DMS153 (cell line): ENCODE measurements at regions not wholly inside any gene's neighbourhood (a gene's known extent, or its start where the extent isn't known, plus 50 kb on each side); places are given as distances from the start of the nearest gene placed in this dataset.

Experiments
- DNase-seq: peaks from one replicate; lab custom pipeline; 2025; lab: John Stamatoyannopoulos, UW

DNA sequence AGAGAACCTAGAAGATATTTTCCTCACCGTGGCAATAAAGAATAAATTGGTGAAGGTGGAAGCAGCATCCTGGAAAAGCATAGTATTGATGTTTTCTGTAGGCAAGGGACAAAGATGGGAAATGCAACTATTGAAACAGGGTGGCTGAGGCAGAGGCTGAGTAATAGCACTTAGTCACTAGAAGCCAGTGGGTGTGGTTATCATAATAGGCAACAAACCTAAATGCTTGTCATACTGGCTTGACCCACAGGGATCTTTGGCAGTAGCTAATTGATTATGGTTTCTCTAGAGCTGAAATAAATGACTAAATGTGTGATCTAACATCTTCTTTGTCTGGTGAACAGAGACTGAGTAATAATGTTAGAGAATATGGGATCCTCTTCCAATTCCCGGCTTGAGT lies 353.6 kb upstream of the RPS6KA3 start:
- no peak for DNase-seq

GRCh38 chrX:20609916-20610415 lies 343.3 kb upstream of the RPS6KA3 start:
- DNase-seq, result no peak

GRCh38 chrX:20606831-20607230 lies 340.1 kb upstream of the RPS6KA3 start:
- DNase-seq, result no peak

DNA sequence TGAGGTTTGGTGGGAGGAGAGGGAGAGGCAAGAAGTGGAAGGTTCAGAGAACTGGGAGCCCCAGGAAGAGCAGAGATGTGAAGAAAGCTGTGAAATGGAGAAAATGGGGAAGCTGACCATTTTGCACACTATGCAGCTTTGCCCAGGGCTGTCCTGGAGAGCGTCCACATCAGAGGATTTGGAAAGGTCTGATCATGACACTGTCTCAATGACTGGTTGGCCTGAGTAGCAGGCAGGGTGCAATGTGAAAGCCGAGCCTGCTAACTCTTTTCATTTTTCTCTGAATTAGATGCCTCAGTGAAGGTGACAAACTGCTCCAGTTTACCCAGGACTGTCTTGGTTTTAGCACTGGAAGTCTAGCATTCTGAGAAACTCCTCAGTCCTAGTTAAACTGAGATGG lies 330.1 kb upstream of the RPS6KA3 start:
- no peak for DNase-seq

GRCh38 chrX:20595928-20596575 lies 329.3 kb upstream of the RPS6KA3 start:
- no peak for DNase-seq

GRCh38 chrX:20594985-20595384 lies 328.3 kb upstream of the RPS6KA3 start:
- no peak for DNase-seq

GRCh38 chrX:20593836-20594235 lies 327.1 kb upstream of the RPS6KA3 start:
- DNase-seq, result no peak

GRCh38 chrX:20593402-20593801 lies 326.7 kb upstream of the RPS6KA3 start:
- no peak for DNase-seq

DNA sequence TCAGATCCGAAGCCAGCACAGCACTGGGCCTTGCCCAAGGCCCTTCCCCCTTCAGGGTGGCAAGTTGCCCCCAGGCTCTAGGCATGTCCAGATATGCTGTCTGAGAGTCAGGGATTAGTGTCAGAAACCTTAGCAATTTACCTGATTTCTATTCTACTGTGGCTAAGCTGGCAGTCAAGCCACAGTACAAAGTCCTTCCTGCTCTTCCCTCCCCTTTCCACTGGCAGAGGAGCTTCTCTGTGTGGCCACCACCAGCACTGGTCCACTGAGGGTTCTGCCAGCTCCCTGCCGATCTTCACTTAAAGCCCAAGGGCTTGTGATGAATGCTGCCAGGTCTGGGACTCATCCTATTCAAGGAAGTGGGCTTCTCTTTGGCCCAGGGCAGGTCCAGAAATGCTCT lies 324.5 kb upstream of the RPS6KA3 start:
- no peak for DNase-seq

GRCh38 chrX:20585782-20586181 lies 319.1 kb upstream of the RPS6KA3 start:
- DNase-seq, result no peak

GRCh38 chrX:20571611-20572010 lies 304.9 kb upstream of the RPS6KA3 start:
- DNase-seq, result no peak

DNA sequence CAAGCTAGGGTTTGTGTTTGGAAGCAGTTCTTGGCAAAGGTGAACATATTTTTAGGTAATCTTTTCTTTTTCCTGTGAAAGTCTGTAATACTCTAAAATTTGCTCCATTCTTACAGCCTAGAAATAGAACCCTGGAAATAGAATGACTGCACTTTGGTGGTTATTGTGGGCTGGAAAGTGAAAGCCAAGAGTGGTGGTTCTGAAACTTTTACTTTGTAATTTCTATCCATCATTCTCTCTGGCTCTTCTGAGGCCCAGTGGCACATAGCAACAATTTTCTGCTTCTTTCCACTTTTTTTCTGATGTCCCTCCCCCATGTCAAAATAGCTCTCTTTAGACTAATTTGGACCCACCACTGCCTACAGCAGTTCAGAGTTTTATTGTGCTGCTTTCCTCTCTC lies 300.4 kb upstream of the RPS6KA3 start:
- DNase-seq, result no peak

DNA sequence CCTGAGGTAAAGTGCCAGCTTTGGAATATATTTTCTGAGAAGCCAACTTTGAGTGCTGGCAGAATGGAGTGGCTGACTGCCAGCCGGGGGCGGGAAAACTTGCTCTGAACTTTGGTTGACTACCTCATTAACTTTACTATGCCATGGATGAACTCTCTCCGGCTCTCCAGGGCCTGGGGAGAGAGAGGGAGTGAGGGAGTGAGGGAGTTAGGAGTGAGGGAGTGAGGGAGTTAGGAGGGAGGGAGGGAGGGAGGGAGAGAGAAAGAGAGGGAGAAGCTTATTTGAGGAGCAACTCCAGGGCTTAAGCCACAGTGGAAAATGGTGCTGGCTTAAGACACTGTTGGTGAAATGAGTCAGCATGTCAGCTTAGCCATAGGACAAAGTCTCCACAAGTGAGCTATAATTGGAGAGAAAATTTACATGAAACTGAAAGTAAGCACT lies 280.9 kb upstream of the RPS6KA3 start:
- no peak for DNase-seq

GRCh38 chrX:20545538-20545937 lies 278.8 kb upstream of the RPS6KA3 start:
- DNase-seq, result no peak

GRCh38 chrX:20542072-20542471 lies 275.4 kb upstream of the RPS6KA3 start:
- no peak for DNase-seq

- DNase-seq, result no peak
Measured at GRCh38 chrX:20538974-20539373, 272.3 kb upstream of the RPS6KA3 start.

GRCh38 chrX:20531667-20532066 lies 265.0 kb upstream of the RPS6KA3 start:
- no peak for DNase-seq

DNA sequence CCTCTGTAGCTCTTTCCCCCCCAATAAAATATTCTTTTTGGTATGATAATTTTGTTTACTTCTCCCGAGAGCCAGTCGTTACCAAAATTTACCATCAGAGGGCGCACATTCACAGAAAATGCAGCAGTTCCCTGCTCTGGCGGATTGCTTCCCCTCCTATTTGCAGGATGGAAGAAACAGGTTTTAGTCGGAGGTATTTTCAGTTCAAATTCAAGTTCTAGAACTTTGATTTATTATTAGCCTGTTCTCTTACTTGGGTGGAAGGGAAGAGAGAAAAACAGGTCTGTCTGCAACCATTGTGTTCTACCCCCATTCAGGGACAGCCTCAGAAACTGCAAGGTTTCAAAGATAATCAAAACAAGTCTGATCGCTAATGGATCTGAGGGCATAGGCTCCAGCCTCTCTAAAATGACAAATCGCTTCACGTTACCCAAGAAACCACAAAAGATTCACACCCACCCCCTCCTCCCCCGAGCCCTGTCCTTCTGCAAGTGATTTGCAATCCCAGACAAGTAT lies 263.8 kb upstream of the RPS6KA3 start:
- peak; percentile 5 for DNase-seq

- DNase-seq, result no peak
Measured at GRCh38 chrX:20529711-20530110, 263.0 kb upstream of the RPS6KA3 start.

DNA sequence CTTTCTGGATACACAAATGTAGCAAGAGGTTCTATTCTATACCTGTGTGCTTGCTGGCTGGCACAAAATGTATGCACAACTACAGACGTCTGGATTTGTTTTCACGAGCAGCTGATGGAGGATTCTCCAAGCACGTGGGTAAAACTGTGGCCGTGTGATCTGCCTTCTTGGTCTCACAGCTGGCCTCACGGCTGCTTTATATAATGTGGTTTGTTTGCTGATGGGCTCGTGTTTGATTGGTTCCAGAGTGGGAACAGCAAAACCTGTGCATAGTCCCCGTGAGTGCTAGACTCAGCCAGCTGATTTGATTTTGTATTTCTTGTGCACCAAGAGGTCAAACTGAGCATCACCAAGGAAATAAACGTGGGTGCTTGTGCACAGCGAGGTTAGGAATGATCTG lies 262.6 kb upstream of the RPS6KA3 start:
- peak; percentile 2 for DNase-seq

- peak; percentile 6 for DNase-seq
Measured at GRCh38 chrX:20527558-20528011, 260.9 kb upstream of the RPS6KA3 start.

- no peak for DNase-seq
Measured at GRCh38 chrX:20527041-20527440, 260.3 kb upstream of the RPS6KA3 start.

DNA sequence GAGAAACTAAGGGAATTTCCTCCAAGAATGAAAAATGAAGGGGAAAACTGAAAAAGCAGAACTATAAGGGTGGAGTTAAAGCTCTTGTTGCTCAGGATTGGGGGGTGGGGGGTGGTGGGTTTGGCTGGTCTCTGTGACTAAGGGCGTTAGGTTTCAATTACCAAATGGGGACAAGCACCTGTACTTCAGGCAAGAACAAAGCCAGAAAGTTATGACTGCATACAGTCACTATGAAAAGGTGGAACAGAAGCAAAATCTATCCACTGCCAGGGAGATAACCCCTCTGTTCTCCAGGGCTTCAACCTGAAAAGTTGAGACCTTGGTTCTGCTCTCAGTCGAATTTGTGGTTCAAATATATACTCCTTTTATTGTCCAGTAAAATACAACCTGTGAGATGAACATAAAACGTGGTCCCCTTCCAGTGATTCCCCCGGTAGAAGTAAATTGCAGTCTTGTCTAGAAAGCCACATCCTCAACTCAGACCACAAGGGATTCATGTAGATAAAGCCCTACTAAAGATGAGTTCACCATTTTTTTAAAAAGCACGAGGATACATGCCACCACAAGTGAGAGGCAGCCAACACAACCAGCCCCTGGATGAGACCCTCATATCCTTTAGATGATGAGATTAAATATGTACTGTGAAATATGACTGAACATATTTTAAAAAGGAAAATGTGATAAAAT lies 257.1 kb upstream of the RPS6KA3 start:
- DNase-seq, result no peak
